SK-N-SH (cell line): ENCODE measurements at regions not wholly inside any gene's neighbourhood (a gene's known extent, or its start where the extent isn't known, plus 50 kb on each side); places are given as distances from the start of the nearest gene placed in this dataset.

Experiments
- CTCF ChIA-PET: fragments of 300-600, 350-600 bp; formaldehyde crosslinking; extraction: SDS; loops from one replicate; lab custom pipeline; 2021; lab: Yijun Ruan, JAX
- POLR2A ChIA-PET: fragments of 350-600 bp; sonication (Branson Sonifier 250); formaldehyde crosslinking; extraction: SDS; loops from one replicate; lab custom pipeline; 2020; ENCODE audit warnings: antibody characterized with exemption, inconsistent platforms; lab: Yijun Ruan, JAX
- DNase-seq: peaks from one replicate; pipeline ENCODE4 v3.0.0; 2012
- H2AFZ ChIP-seq: fragments of 200-600 bp; sonication (generic); 2 replicates; pipeline ENCODE4 v1.8.1; 2016; ENCODE audit warnings: antibody characterized with exemption, mild to moderate bottlenecking, low read depth
- H3F3A ChIP-seq: fragments of 200-600 bp; sonication (generic); replicated peaks from 2 replicates; pipeline ENCODE3; 2016; ENCODE audit warnings: antibody characterized with exemption, mild to moderate bottlenecking; ENCODE audit not compliant: insufficient read depth
- H3K27ac ChIP-seq, 2 experiments: fragments of 200-500 bp in 1 of 2; fragments of 200-600 bp in 1 of 2; sonication (Bioruptor generic) in 1 of 2; sonication (generic), shearing (Covaris generic) in 1 of 2; 2 replicates each; pipeline versions ENCODE4 v1.5.1 to v1.6.1; 2014 to 2016; ENCODE audit warnings: low read depth in 2 of 2, inconsistent platforms in 1 of 2, low read length in 1 of 2, mild to moderate bottlenecking in 1 of 2, mixed read lengths in 1 of 2
- H3K27me3 ChIP-seq: fragments of 200-600 bp; sonication (generic), shearing (Covaris generic); 2 replicates; pipeline ENCODE4 v1.6.1; 2016; ENCODE audit warnings: mixed run types; ENCODE audit not compliant: insufficient read depth
- H3K36me3 ChIP-seq, 2 experiments: fragments of 200-500 bp in 1 of 2; fragments of 200-600 bp in 1 of 2; sonication (Bioruptor generic) in 1 of 2; sonication (generic) in 1 of 2; replicated peaks in 1 of 2; 2 replicates each; pipeline versions ENCODE3 to v1.5.1; 2014 to 2016; ENCODE audit warnings: low read length in 1 of 2, mild to moderate bottlenecking in 1 of 2; ENCODE audit not compliant: insufficient read depth in 2 of 2, control insufficient read depth in 1 of 2
- H3K4me1 ChIP-seq, 2 experiments: fragments of 200-500 bp in 1 of 2; fragments of 200-600 bp in 1 of 2; sonication (Bioruptor generic) in 1 of 2; sonication (generic), shearing (Covaris generic) in 1 of 2; 2 replicates each; pipeline versions ENCODE4 v1.5.1 to v1.6.1; 2014 to 2016; ENCODE audit warnings: low read depth in 1 of 2, low read length in 1 of 2, mixed run types in 1 of 2; ENCODE audit not compliant: insufficient read depth in 2 of 2, control insufficient read depth in 1 of 2
- H3K4me2 ChIP-seq: fragments of 200-600 bp; sonication (generic), shearing (Covaris generic); 2 replicates; pipeline ENCODE4 v1.6.1; 2017; ENCODE audit warnings: mixed run types
- H3K4me3 ChIP-seq, 2 experiments: fragments of 200-500 bp in 1 of 2; fragments of 200-600 bp in 1 of 2; sonication (Bioruptor generic) in 1 of 2; sonication (generic), shearing (Covaris generic) in 1 of 2; 2 replicates each; pipeline versions ENCODE4 v1.5.1 to v1.8.1; 2014 to 2016; ENCODE audit warnings: low read depth in 2 of 2, inconsistent platforms in 1 of 2, low read length in 1 of 2, mild to moderate bottlenecking in 1 of 2, mixed read lengths in 1 of 2, moderate library complexity in 1 of 2
- H3K79me2 ChIP-seq: fragments of 200-600 bp; sonication (generic); 2 replicates; pipeline ENCODE4 v1.8.1; 2017; ENCODE audit warnings: mild to moderate bottlenecking; ENCODE audit not compliant: insufficient read depth
- H3K9ac ChIP-seq: fragments of 200-600 bp; sonication (generic); 2 replicates; pipeline ENCODE4 v1.6.1; 2017; ENCODE audit warnings: mixed run types
- H3K9me2 ChIP-seq: fragments of 200-600 bp; sonication (generic); 2 replicates; pipeline ENCODE4 v1.6.1; 2017; ENCODE audit warnings: mixed run types
- H3K9me3 ChIP-seq: fragments of 200-600 bp; sonication (generic); 2 replicates; pipeline ENCODE4 v1.6.1; 2017; ENCODE audit warnings: mixed run types, mild to moderate bottlenecking, moderate library complexity
- H4K20me1 ChIP-seq: fragments of 200-600 bp; sonication (generic); 2 replicates; pipeline ENCODE4 v1.6.1; 2017; ENCODE audit warnings: mild to moderate bottlenecking, mixed run types; ENCODE audit not compliant: insufficient read depth
- CTCF ChIP-seq: fragments of 200-600 bp; sonication (generic); IDR thresholded peaks from 2 replicates; pipeline ENCODE4 v1.6.1; 2017; ENCODE audit warnings: antibody characterized with exemption, mild to moderate bottlenecking, moderate library complexity
- EZH2phosphoT487 ChIP-seq: fragments of 200-600 bp; sonication (generic); IDR thresholded peaks from 2 replicates; pipeline ENCODE4 v1.6.1; 2017; ENCODE audit warnings: low read depth, mixed run types, mild to moderate bottlenecking, antibody characterized with exemption, moderate library complexity, borderline replicate concordance
- FOXJ3 ChIP-seq: sonication (generic); formaldehyde crosslinking; IDR thresholded peaks from 2 replicates; pipeline ENCODE4 v1.5.1; 2020; ENCODE audit warnings: mild to moderate bottlenecking, missing genetic modification reagents
- JUND ChIP-seq: IDR thresholded peaks from 2 replicates; pipeline ENCODE4 v1.4.0; 2012
- MAX ChIP-seq: IDR thresholded peaks from 2 replicates; pipeline ENCODE4 v1.4.0; 2012; ENCODE audit warnings: low read depth
- NFIC ChIP-seq: IDR thresholded peaks from 2 replicates; pipeline ENCODE4 v1.4.0; 2012; ENCODE audit warnings: borderline replicate concordance
- NRF1 ChIP-seq: IDR thresholded peaks from 2 replicates; pipeline ENCODE4 v1.6.1; 2012; ENCODE audit warnings: low read depth, mild to moderate bottlenecking, low read length
- PBX3 ChIP-seq: IDR thresholded peaks from 2 replicates; pipeline ENCODE4; 2012
- TAF1 ChIP-seq: IDR thresholded peaks from 2 replicates; pipeline ENCODE4 v1.6.1; 2012; ENCODE audit warnings: low read depth, mild to moderate bottlenecking, low read length, moderate library complexity, borderline replicate concordance
- USF1 ChIP-seq: IDR thresholded peaks from 2 replicates; pipeline ENCODE4 v1.4.0; 2012; ENCODE audit warnings: low read depth, borderline replicate concordance
- YY1 ChIP-seq: IDR thresholded peaks from 2 replicates; pipeline ENCODE4 v1.4.0; 2012; ENCODE audit warnings: low read depth, mild to moderate bottlenecking
- WGBS: methylation state at CpG from one replicate; pipeline ENCODE4 v1.1.6; 2017; ENCODE audit warnings: low lambda C conversion rate; 5-methylcytosine and 5-hydroxymethylcytosine counted together

- CTCF ChIA-PET, result no interaction called here
- Histone ChIP-seq H3K4me2 (no peak overlapping the region), H3K27me3 (no peaks in the 10 kb centered on the region)
- DNase-seq, result no peak
- TF ChIP-seq MAX (no peak), TAF1 (no peak)
- TF ChIP-seq, all 33 proteins: peak for 0
- Histone ChIP-seq H3K9me3 (0 out of 2 replicates have a peak, but pooled peaks cover 5% of the 10 kb centered on the region), H3K79me2 (no peaks in the 10 kb centered on the region), H3K9ac (no peak overlapping the region), H3K4me3 (no peak overlapping the region), H3K4me1 (no peaks in the 10 kb centered on the region), H4K20me1 (no peaks in the 10 kb centered on the region), H3F3A (no peaks in the 10 kb centered on the region), H3K36me3 (no peaks in the 10 kb centered on the region), H3K27ac (no peak overlapping the region), H3K9me2 (no peaks in the 10 kb centered on the region), H2AFZ (no peak overlapping the region)
- 55% methylated on average over 5 of the region's 5 CpGs for WGBS
- POLR2A ChIA-PET, result no interaction called here
These were observed 649.9 kb upstream of the LUZP2 start for GRCh38 chr11:23846902-23847422.

- ChIA-PET CTCF (interaction anchor here (0.7 to 1.2 kb wide), 3 partner anchors 25 to 46 kb away, joined by 3 to 4 read pairs (median 3); no protein-coding TSS in a partner anchor), POLR2A (no interaction called here)
- TF ChIP-seq EZH2phosphoT487, result no peak
- TF ChIP-seq USF1, result no peak
- TF ChIP-seq NRF1, result no peak
These were observed 645.6 kb upstream of the LUZP2 start for GRCh38 chr11:23851216-23851615.

GRCh38 chr11:23856654-23857053 is 640.2 kb upstream of the LUZP2 start:
- H3K4me1 ChIP-seq, result no peaks in the 10 kb centered on the region
- H3K4me3 ChIP-seq, result no peak overlapping the region
- ChIA-PET CTCF (no interaction called here), POLR2A (no interaction called here)
- H3K27ac ChIP-seq, result no peak overlapping the region
- H2AFZ ChIP-seq, result no peak overlapping the region
- H3K9ac ChIP-seq, result no peak overlapping the region
- no peaks in the 10 kb centered on the region for H3K27me3 ChIP-seq
- DNase-seq, result no peak
- H3K79me2 ChIP-seq, result no peaks in the 10 kb centered on the region
- H3F3A ChIP-seq, result no peaks in the 10 kb centered on the region
- TF ChIP-seq MAX (no peak), CTCF (no peak), PBX3 (no peak), JUND (no peak), EZH2phosphoT487 (no peak), NFIC (no peak), FOXJ3 (CRISPR knock-in tag) (no peak), YY1 (no peak)
- H3K36me3 ChIP-seq, result no peaks in the 10 kb centered on the region
- 5% methylated on average over 1 of the region's 1 CpG for WGBS
- H3K9me2 ChIP-seq, result no peaks in the 10 kb centered on the region
- H3K4me2 ChIP-seq, result no peak overlapping the region
- H3K9me3 ChIP-seq, result no peaks in the 10 kb centered on the region
- H4K20me1 ChIP-seq, result no peaks in the 10 kb centered on the region

More at GRCh38 chr11:23851216-23851615, 645.6 kb upstream of the LUZP2 start:
- Histone ChIP-seq H3K4me2 (no peak overlapping the region), H3K9me2 (no peaks in the 10 kb centered on the region), H2AFZ (no peak overlapping the region), H3K27me3 (no peaks in the 10 kb centered on the region), H3K36me3 (no peaks in the 10 kb centered on the region), H3K79me2 (no peaks in the 10 kb centered on the region), H3K27ac (no peak overlapping the region), H3F3A (no peaks in the 10 kb centered on the region), H3K4me3 (no peak overlapping the region), H3K4me1 (no peaks in the 10 kb centered on the region), H3K9ac (no peak overlapping the region), H3K9me3 (no peaks in the 10 kb centered on the region), H4K20me1 (no peaks in the 10 kb centered on the region)
- DNase-seq, result no peak
- 38% methylated on average over 1 of the region's 1 CpG for WGBS
